Stomach (tissue), 8 donors: ENCODE measurements at regions not wholly inside any gene's neighbourhood (a gene's known extent, or its start where the extent isn't known, plus 50 kb on each side); places are given as distances from the start of the nearest gene placed in this dataset.

Experiments used
- DNase-seq, 2 donors: peaks; one replicate each; pipeline versions ENCODE4 v3.0.0 to v3.0.0-alpha.2; 2013 to 2019
- H3K27ac ChIP-seq, 5 donors: fragments of 200-600 bp in 4 of 5; sonication (generic) in 4 of 5; one replicate each; pipeline ENCODE4 v1.5.1; 2013 to 2019; ENCODE audit warnings: mild to moderate bottlenecking in 1 of 5, moderate library complexity in 1 of 5
- H3K27me3 ChIP-seq, 3 donors: fragments of 200-600 bp; sonication (generic); one replicate each; pipeline ENCODE4 v1.5.1; 2017 to 2019; ENCODE audit warnings: mixed run types in 1 of 3
- H3K36me3 ChIP-seq, 4 donors: fragments of 200-600 bp; sonication (generic); 1 replicate in 3 of 4; 2 replicates in 1 of 4; pipeline ENCODE4 v1.5.1; 2016 to 2019
- H3K4me1 ChIP-seq, 4 donors: fragments of 200-600 bp; sonication (generic); one replicate each; pipeline ENCODE4 v1.5.1; 2016 to 2019
- H3K4me3 ChIP-seq, 4 donors: fragments of 200-600 bp; sonication (generic) in 3 of 4; one replicate each; pipeline ENCODE4 v1.5.1; 2016 to 2019; ENCODE audit warnings: mild to moderate bottlenecking in 1 of 4
- H3K9me3 ChIP-seq, 4 donors: fragments of 200-600 bp; sonication (generic); one replicate each; pipeline ENCODE4 v1.5.1; 2016 to 2019
- EP300 ChIP-seq: sonication (generic); formaldehyde crosslinking; IDR thresholded peaks from one replicate; pipeline ENCODE4 v1.6.1; 2017; ENCODE audit warnings: antibody characterized with exemption
- POLR2A ChIP-seq, 4 donors: fragments of 450-650 bp; IDR thresholded peaks; one replicate each; pipeline ENCODE4 v1.6.1; 2016; ENCODE audit warnings: antibody characterized with exemption in 4 of 4, control low read depth in 2 of 4, mild to moderate bottlenecking in 1 of 4, moderate library complexity in 1 of 4
- POLR2AphosphoS5 ChIP-seq, 3 donors: sonication (generic); formaldehyde crosslinking; IDR thresholded peaks; one replicate each; pipeline ENCODE4 v1.6.1; 2016; ENCODE audit warnings: antibody characterized with exemption in 3 of 3
- WGBS, 5 donors: extraction: QIAGEN DNeasy Blood & Tissue Kit in 3 of 5; methylation state at CpG; one replicate each; pipeline versions ENCODE4 v1.1.5 to v1.1.7; 2013 to 2018; 5-methylcytosine and 5-hydroxymethylcytosine counted together
- intact Hi-C: fragments of 100-400 bp; cut with DNase I; formaldehyde crosslinking; loops from one replicate; pipeline ENCODE4 v1.15.1; 2023; ENCODE audit warnings: low total_unique reads
- TF ChIP-seq, protein P1 (sequence below), 7 experiments: fragments of 450-650 bp in 4 of 7; fragments of 200-600 bp in 3 of 7; sonication (generic) in 3 of 7; IDR thresholded peaks; one replicate each; pipeline ENCODE4 v1.5.1; 2016 to 2019; ENCODE audit warnings: antibody characterized with exemption in 7 of 7, control low read depth in 2 of 7, mild to moderate bottlenecking in 1 of 7
- donor health status: healthy with polysubstance abuse.
- donor health status: Bipolar disorder and iron deficiency.
- donor health status: healthy.

DNA sequence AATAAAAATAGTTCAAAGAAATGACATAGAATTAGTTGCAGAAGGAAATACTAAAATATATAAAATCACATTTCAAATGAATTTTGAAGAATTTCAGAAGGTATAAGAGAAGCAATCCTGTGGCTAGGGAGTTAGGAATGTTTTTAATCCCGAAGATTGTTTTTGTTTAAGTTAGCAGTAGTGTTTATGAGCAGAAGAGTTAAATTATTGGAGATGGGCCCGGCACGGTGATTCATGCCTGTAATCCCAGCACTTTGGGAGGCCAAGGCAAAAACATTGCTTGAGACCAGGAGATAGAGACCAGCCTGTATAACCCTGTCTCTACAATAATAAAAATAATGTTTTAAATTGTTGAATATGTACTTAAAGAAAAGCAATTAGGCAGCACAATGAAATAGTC is 432.5 kb downstream of the MFSD1 start:
- H3K27me3 ChIP-seq: no peaks in the 10 kb centered on the region
- peaks cover 0 to 10% (median 0%) of the 10 kb centered on the region in 4 donors for H3K4me1 ChIP-seq
- 29 to 62% (median 54%) methylated on average over 2 to 3 of the region's 3 CpGs for WGBS, 5 donors
- H3K27ac ChIP-seq: no peak overlapping the region
- intact Hi-C loops: no loop called here
- DNase-seq: no peak
- no peak overlapping the region for H3K4me3 ChIP-seq
- H3K9me3 ChIP-seq: no peaks in the 10 kb centered on the region
- H3K36me3 ChIP-seq: no peaks in the 10 kb centered on the region
- no peak for TF ChIP-seq EP300
- TF ChIP-seq, protein P1, sequence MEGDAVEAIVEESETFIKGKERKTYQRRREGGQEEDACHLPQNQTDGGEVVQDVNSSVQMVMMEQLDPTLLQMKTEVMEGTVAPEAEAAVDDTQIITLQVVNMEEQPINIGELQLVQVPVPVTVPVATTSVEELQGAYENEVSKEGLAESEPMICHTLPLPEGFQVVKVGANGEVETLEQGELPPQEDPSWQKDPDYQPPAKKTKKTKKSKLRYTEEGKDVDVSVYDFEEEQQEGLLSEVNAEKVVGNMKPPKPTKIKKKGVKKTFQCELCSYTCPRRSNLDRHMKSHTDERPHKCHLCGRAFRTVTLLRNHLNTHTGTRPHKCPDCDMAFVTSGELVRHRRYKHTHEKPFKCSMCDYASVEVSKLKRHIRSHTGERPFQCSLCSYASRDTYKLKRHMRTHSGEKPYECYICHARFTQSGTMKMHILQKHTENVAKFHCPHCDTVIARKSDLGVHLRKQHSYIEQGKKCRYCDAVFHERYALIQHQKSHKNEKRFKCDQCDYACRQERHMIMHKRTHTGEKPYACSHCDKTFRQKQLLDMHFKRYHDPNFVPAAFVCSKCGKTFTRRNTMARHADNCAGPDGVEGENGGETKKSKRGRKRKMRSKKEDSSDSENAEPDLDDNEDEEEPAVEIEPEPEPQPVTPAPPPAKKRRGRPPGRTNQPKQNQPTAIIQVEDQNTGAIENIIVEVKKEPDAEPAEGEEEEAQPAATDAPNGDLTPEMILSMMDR (IDR thresholded peaks at IDR 0.05): no peak
- TF ChIP-seq POLR2AphosphoS5 (IDR thresholded peaks at IDR 0.05): no peak
- TF ChIP-seq POLR2A (IDR thresholded peaks at IDR 0.05): no peak

DNA sequence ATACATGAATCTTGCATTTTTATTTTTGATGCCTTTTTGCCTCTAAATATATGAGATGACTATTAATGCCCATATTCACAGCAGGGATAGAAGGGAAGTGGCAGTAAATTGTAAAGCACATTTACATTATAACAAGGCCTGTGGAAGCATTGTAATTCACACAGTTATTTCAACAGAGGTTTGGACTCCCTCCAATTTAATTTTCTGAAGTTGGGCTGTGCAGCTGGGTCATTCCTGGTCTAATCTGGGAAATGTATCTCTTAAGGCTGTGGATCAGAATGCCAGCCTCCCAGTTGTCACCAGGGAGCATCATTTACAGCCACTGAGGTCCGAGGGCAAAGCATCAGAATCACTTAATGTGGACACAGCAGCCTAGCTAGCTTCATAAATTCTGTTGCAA is 434.5 kb downstream of the MFSD1 start:
- DNase-seq: no peak
- TF ChIP-seq POLR2AphosphoS5 (IDR thresholded peaks at IDR 0.05) (no peak), POLR2A (IDR thresholded peaks at IDR 0.05) (no peak), EP300 (no peak)
- TF ChIP-seq, protein P1 (IDR thresholded peaks at IDR 0.05): no peak
- 70 to 94% (median 75%) methylated on average over 1 of the region's 1 CpG for WGBS, 5 donors
- Histone ChIP-seq H3K27me3 (no peaks in the 10 kb centered on the region), H3K9me3 (no peaks in the 10 kb centered on the region), H3K4me3 (no peak overlapping the region), H3K4me1 (peaks cover 0 to 10% (median 0%) of the 10 kb centered on the region in 4 donors), H3K27ac (no peak overlapping the region), H3K36me3 (no peaks in the 10 kb centered on the region)
- intact Hi-C loops: no loop called here

DNA sequence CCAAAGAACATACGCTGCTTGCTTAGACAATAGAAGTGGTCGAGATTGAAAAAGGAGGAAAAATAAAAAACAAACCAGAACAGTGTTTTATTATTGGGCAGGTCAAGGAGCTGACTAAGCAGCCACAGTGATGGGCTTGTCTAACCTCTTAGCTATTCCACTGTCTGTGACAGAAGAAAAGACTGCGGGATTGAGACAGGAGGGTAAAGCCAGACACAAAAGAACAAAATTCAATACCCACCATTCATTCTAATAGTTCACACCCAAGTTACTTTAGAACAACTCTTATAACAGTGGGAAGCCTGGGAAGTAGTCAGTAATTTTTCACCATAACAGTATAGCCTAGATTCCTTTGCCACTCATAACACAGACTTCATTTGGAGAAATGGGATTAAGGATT is 435.4 kb downstream of the MFSD1 start:
- Histone ChIP-seq H3K36me3 (no peaks in the 10 kb centered on the region), H3K4me1 (peaks cover 0 to 10% (median 0%) of the 10 kb centered on the region in 4 donors), H3K27ac (no peak overlapping the region), H3K4me3 (no peak overlapping the region), H3K27me3 (no peaks in the 10 kb centered on the region), H3K9me3 (no peaks in the 10 kb centered on the region)
- no peak for DNase-seq
- intact Hi-C loops: no loop called here
- WGBS, 5 donors: 63 to 75% (median 71%) methylated on average over 3 of the region's 3 CpGs
- TF ChIP-seq, protein P1 (IDR thresholded peaks at IDR 0.05): no peak
- no peak for TF ChIP-seq POLR2AphosphoS5 (IDR thresholded peaks at IDR 0.05)
- no peak for TF ChIP-seq EP300
- no peak for TF ChIP-seq POLR2A (IDR thresholded peaks at IDR 0.05)

DNA sequence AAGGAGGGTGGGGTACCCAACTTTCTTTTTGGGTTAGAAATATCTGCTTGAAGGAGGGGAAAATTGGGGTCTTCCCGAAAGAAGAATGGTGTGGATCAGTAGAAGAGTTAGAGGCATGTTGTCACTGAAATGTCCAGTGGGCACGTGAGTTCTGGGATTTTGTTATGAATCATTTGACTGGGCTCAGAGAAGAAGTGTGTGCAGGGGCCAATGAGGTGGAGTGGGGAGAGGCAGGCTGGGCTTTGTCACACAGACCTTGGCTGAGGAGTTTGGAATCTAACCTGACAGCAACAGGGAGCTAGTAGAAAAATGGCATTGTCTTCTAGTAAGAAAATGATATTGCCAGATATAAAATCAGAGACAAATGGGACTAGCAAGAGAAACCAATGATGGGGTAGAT is 436.8 kb downstream of the MFSD1 start:
- no peaks in the 10 kb centered on the region for H3K36me3 ChIP-seq
- H3K4me1 ChIP-seq: peaks cover 0 to 10% (median 0%) of the 10 kb centered on the region in 4 donors
- no peak overlapping the region for H3K4me3 ChIP-seq
- no peaks in the 10 kb centered on the region for H3K9me3 ChIP-seq
- intact Hi-C loops: no loop called here
- H3K27ac ChIP-seq: no peak overlapping the region
- no peak for TF ChIP-seq EP300
- TF ChIP-seq, protein P1 (IDR thresholded peaks at IDR 0.05): no peak
- no peak for TF ChIP-seq POLR2AphosphoS5 (IDR thresholded peaks at IDR 0.05)
- no peak for TF ChIP-seq POLR2A (IDR thresholded peaks at IDR 0.05)
- no peak for DNase-seq
- H3K27me3 ChIP-seq: no peaks in the 10 kb centered on the region
- WGBS, 5 donors: 68 to 85% (median 78%) methylated on average over 2 of the region's 2 CpGs
